GDM1 (cell line): ENCODE measurements at regions not wholly inside any gene's neighbourhood (a gene's known extent, or its start where the extent isn't known, plus 50 kb on each side); places are given as distances from the start of the nearest gene placed in this dataset.
A peak's percentile ranks its signal among the peaks of the same experiment; 100 is the strongest.
"Not testable (repeated sequence)": the region's sequence is repeated elsewhere in the genome, so short reads cannot be mapped to it uniquely, and the experiment has no call there.

Experiments used
- DNase-seq: peaks from one replicate; lab custom pipeline; 2025; lab: John Stamatoyannopoulos, UW

GRCh38 chr21:20774737-20775136 is 223.5 kb upstream of the NCAM2 start:
- DNase-seq: no peak

- no peak for DNase-seq
Observed at GRCh38 chr21:20779321-20779720, 218.9 kb upstream of the NCAM2 start.

- DNase-seq: no peak
Observed at GRCh38 chr21:20783611-20784010, 214.6 kb upstream of the NCAM2 start.

GRCh38 chr21:20789729-20790500 is 208.3 kb upstream of the NCAM2 start:
- DNase-seq: no peak

- no peak for DNase-seq
Observed at GRCh38 chr21:20800106-20800505, 198.1 kb upstream of the NCAM2 start.

- DNase-seq: no peak
Observed at GRCh38 chr21:20802201-20802600, 196.0 kb upstream of the NCAM2 start.

- no peak for DNase-seq
Observed at GRCh38 chr21:20802631-20803260, 195.5 kb upstream of the NCAM2 start.

- DNase-seq: no peak
Observed at GRCh38 chr21:20811702-20812101, 186.5 kb upstream of the NCAM2 start.

- no peak for DNase-seq
Observed at GRCh38 chr21:20814090-20814489, 184.1 kb upstream of the NCAM2 start.

GRCh38 chr21:20822666-20823065 is 175.5 kb upstream of the NCAM2 start:
- DNase-seq: no peak

GRCh38 chr21:20852866-20853265 is 145.3 kb upstream of the NCAM2 start:
- DNase-seq: no peak

GRCh38 chr21:20856926-20857325 is 141.3 kb upstream of the NCAM2 start:
- DNase-seq: no peak

- DNase-seq: no peak
Observed at GRCh38 chr21:20874202-20874601, 124.0 kb upstream of the NCAM2 start.

- DNase-seq: no peak
Observed at GRCh38 chr21:20875742-20876141, 122.5 kb upstream of the NCAM2 start.

GRCh38 chr21:20877976-20878375 is 120.2 kb upstream of the NCAM2 start:
- no peak for DNase-seq

- peak; percentile 38 for DNase-seq
Observed at GRCh38 chr21:20882462-20883407, 115.5 kb upstream of the NCAM2 start.

- no peak for DNase-seq
Observed at GRCh38 chr21:20883408-20883800, 114.8 kb upstream of the NCAM2 start.

GRCh38 chr21:20902511-20902910 is 95.7 kb upstream of the NCAM2 start:
- DNase-seq: no peak

GRCh38 chr21:20902998-20903397 is 95.2 kb upstream of the NCAM2 start:
- no peak for DNase-seq

- DNase-seq: not testable (repeated sequence)
Observed at GRCh38 chr21:20927555-20927954, 70.7 kb upstream of the NCAM2 start.

GRCh38 chr21:20942523-20942922 is 55.7 kb upstream of the NCAM2 start:
- no peak for DNase-seq

GRCh38 chr21:20943561-20943997 is 54.6 kb upstream of the NCAM2 start:
- no peak for DNase-seq

GRCh38 chr21:20944139-20944538 is 54.1 kb upstream of the NCAM2 start:
- no peak for DNase-seq
